ENCODE measurements at regions not wholly inside any gene's neighbourhood (a gene's known extent, or its start where the extent isn't known, plus 50 kb on each side); places are given as distances from the start of the nearest gene placed in this dataset.

GRCh38 chr19:30254158-30254557, 118.0 kb upstream of the ZNF536 start:
- H3K27me3 Mint-ChIP-seq, result peaks cover 37% of the 10 kb centered on the region
- 80% methylated on average over 1 of the region's 5 CpGs for WGBS (ENCODE audit: insufficient coverage)
- H3K79me2 ChIP-seq (ENCODE audit: control insufficient read depth, insufficient read depth, low read length), result no peaks in the 10 kb centered on the region
- DNase-seq, result no peak
- H3K4me1 Mint-ChIP-seq, result no peaks in the 10 kb centered on the region
- no peak overlapping the region for H3K27ac ChIP-seq (ENCODE audit: low read length in 2 of 2)
- no peak overlapping the region for H3K4me3 Mint-ChIP-seq
- H3K9ac ChIP-seq (ENCODE audit: low read length), result no peak overlapping the region
- no peaks in the 10 kb centered on the region for H3K9me3 Mint-ChIP-seq (ENCODE audit: insufficient read depth)
- no peak overlapping the region for H3K4me2 ChIP-seq (replicated peaks; ENCODE audit: low read depth, low read length, poor library complexity, severe bottlenecking)
- ATAC-seq (ENCODE audit: low read depth), result no peak
- ChIA-PET CTCF (no interaction called here), POLR2A (no interaction called here)
- H3K36me3 ChIP-seq (replicated peaks in 1 of 2; ENCODE audit: control extremely low read depth in 1 of 2, control insufficient read depth in 1 of 2, extremely low read depth in 1 of 2, insufficient read depth in 2 of 2, low read length in 1 of 2), result no peaks in the 10 kb centered on the region
- H3K4me3 ChIP-seq (ENCODE audit: control extremely low read depth in 1 of 5, extremely low read depth in 1 of 5, insufficient read depth in 1 of 5, low read depth in 2 of 5, low read length in 4 of 5), result no peak overlapping the region
- intact Hi-C loops (cut with micrococcal nuclease), result no loop called here
- no peak overlapping the region for H3K27ac Mint-ChIP-seq
- H3K27me3 ChIP-seq (replicated peaks in 1 of 4; ENCODE audit: control extremely low read depth in 1 of 4, control insufficient read depth in 3 of 4, insufficient read depth in 4 of 4, low read length in 3 of 4), result peaks cover 0 to 12% (median 1%) of the 10 kb centered on the region in 4 experiments
- peaks cover 0 to 4% (median 0%) of the 10 kb centered on the region in 3 donors for H3K9me3 ChIP-seq (ENCODE audit: control extremely low read depth in 1 of 3, control insufficient read depth in 2 of 3, insufficient read depth in 1 of 3, low read length in 2 of 3)
- no peaks in the 10 kb centered on the region for H4K20me1 ChIP-seq (ENCODE audit: control insufficient read depth, insufficient read depth, low read length, poor library complexity, severe bottlenecking)
- H3K4me1 ChIP-seq (ENCODE audit: control insufficient read depth in 2 of 2, insufficient read depth in 2 of 2, low read length in 2 of 2), result no peaks in the 10 kb centered on the region
- no peak overlapping the region for H2AFZ ChIP-seq (ENCODE audit: insufficient read depth, low read depth, low read length, poor library complexity, severe bottlenecking)
- TF ChIP-seq EZH2 (IDR thresholded peaks at IDR 0.05; ENCODE audit: borderline replicate concordance, insufficient read depth, low read depth, low read length, poor library complexity, severe bottlenecking) (no peak), CTCF (IDR thresholded peaks at IDR 0.05) (no peak)

- no CpG with 5 or more reads among the region's 5 CpGs for WGBS (ENCODE audit: insufficient coverage)
- CTCF ChIA-PET, result no interaction called here
- Histone ChIP-seq H3K9me3 (ENCODE audit: control extremely low read depth in 1 of 3, control insufficient read depth in 2 of 3, insufficient read depth in 1 of 3, low read length in 2 of 3) (peaks cover 0 to 4% (median 0%) of the 10 kb centered on the region in 3 donors), H2AFZ (ENCODE audit: insufficient read depth, low read depth, low read length, poor library complexity, severe bottlenecking) (no peak overlapping the region), H4K20me1 (ENCODE audit: control insufficient read depth, insufficient read depth, low read length, poor library complexity, severe bottlenecking) (no peaks in the 10 kb centered on the region), H3K79me2 (ENCODE audit: control insufficient read depth, insufficient read depth, low read length) (no peaks in the 10 kb centered on the region), H3K4me3 (ENCODE audit: control extremely low read depth in 1 of 5, extremely low read depth in 1 of 5, insufficient read depth in 1 of 5, low read depth in 2 of 5, low read length in 4 of 5) (no peak overlapping the region), H3K4me2 (replicated peaks; ENCODE audit: low read depth, low read length, poor library complexity, severe bottlenecking) (no peak overlapping the region), H3K4me1 (ENCODE audit: control insufficient read depth in 2 of 2, insufficient read depth in 2 of 2, low read length in 2 of 2) (no peaks in the 10 kb centered on the region), H3K27me3 (replicated peaks in 1 of 4; ENCODE audit: control extremely low read depth in 1 of 4, control insufficient read depth in 3 of 4, insufficient read depth in 4 of 4, low read length in 3 of 4) (peaks cover 0 to 12% (median 1%) of the 10 kb centered on the region in 4 experiments), H3K27ac (ENCODE audit: low read length in 2 of 2) (no peak overlapping the region), H3K9ac (ENCODE audit: low read length) (no peak overlapping the region), H3K36me3 (replicated peaks in 1 of 2; ENCODE audit: control extremely low read depth in 1 of 2, control insufficient read depth in 1 of 2, extremely low read depth in 1 of 2, insufficient read depth in 2 of 2, low read length in 1 of 2) (no peaks in the 10 kb centered on the region)
- POLR2A ChIA-PET, result no interaction called here
- Mint-ChIP-seq H3K4me3 (no peak overlapping the region), H3K4me1 (no peaks in the 10 kb centered on the region), H3K27ac (no peak overlapping the region), H3K27me3 (peaks cover 37% of the 10 kb centered on the region), H3K9me3 (ENCODE audit: insufficient read depth) (no peaks in the 10 kb centered on the region)
- no peak for TF ChIP-seq CTCF (IDR thresholded peaks at IDR 0.05)
- TF ChIP-seq EZH2 (IDR thresholded peaks at IDR 0.05; ENCODE audit: borderline replicate concordance, insufficient read depth, low read depth, low read length, poor library complexity, severe bottlenecking), result no peak
- DNase-seq (no peak), ATAC-seq (ENCODE audit: low read depth) (no peak)
- intact Hi-C loops (cut with micrococcal nuclease), result no loop called here
Observed at GRCh38 chr19:30254789-30255188, 117.4 kb upstream of the ZNF536 start.
